Endothelial cell of umbilical vein (primary cell): ENCODE measurements at regions not wholly inside any gene's neighbourhood (a gene's known extent, or its start where the extent isn't known, plus 50 kb on each side); places are given as distances from the start of the nearest gene placed in this dataset.

Source experiments
- BruUV-seq: library from RNA; stranded (reverse); fragments of 400-500 nt; replicated peaks from 2 replicates; lab custom pipeline; 2021; lab: Mats Ljungman, UMichigan
- CTCF ChIA-PET: fragments of 300-600, 350-600 bp; sonication (Branson Sonifier 250); formaldehyde crosslinking; loops from one replicate; lab custom pipeline; 2021; ENCODE audit warnings: antibody characterized with exemption, inconsistent platforms; lab: Charles Lee
- POLR2A ChIA-PET: fragments of 300-600, 350-600 bp; sonication (Branson Sonifier 250); formaldehyde crosslinking; loops from one replicate; lab custom pipeline; 2021; ENCODE audit warnings: antibody characterized with exemption, inconsistent platforms; lab: Charles Lee
- DNase-seq: peaks from one replicate; pipeline ENCODE4 v3.0.0-alpha.2; 2011; ENCODE audit warnings: low read depth, low spot score
- FAIRE-seq: peaks from 2 replicates; lab custom pipeline; 2011; peaks lifted over from hg19 to GRCh38; lab: Jason Lieb, UNC
- H2AFZ ChIP-seq: 2 replicates; pipeline ENCODE4 v1.6.0; 2012; ENCODE audit warnings: low read depth, low read length, control low read depth, inconsistent platforms
- H3K27ac ChIP-seq: 2 replicates; pipeline ENCODE4 v1.5.1; 2011; ENCODE audit warnings: low read depth, mild to moderate bottlenecking, control low read depth, low read length, moderate library complexity; ENCODE audit not compliant: insufficient read depth
- H3K27me3 ChIP-seq, 2 experiments: 2 replicates each; pipeline versions ENCODE4 v1.6.0 to v1.6.1; 2011; ENCODE audit warnings: low read length in 2 of 2, mixed read lengths in 1 of 2; ENCODE audit not compliant: control insufficient read depth in 2 of 2, insufficient read depth in 2 of 2
- H3K36me3 ChIP-seq, 2 experiments: 2 replicates in 1 of 2; 3 replicates in 1 of 2; pipeline ENCODE4 v1.5.1; 2011; ENCODE audit warnings: low read length in 2 of 2, mild to moderate bottlenecking in 1 of 2, moderate library complexity in 1 of 2; ENCODE audit not compliant: control insufficient read depth in 2 of 2, insufficient read depth in 2 of 2; ENCODE audit errors: extremely low read depth in 1 of 2
- H3K4me1 ChIP-seq: 3 replicates; pipeline ENCODE4 v1.5.1; 2011; ENCODE audit warnings: mild to moderate bottlenecking, low read length; ENCODE audit not compliant: control insufficient read depth, insufficient read depth; ENCODE audit errors: extremely low read depth
- H3K4me2 ChIP-seq: 2 replicates; pipeline ENCODE4 v1.6.1; 2011; ENCODE audit warnings: low read length, control low read depth, mixed read lengths; ENCODE audit not compliant: insufficient read depth
- H3K4me3 ChIP-seq, 3 experiments: fragments of 200-600 bp in 1 of 3; sonication (generic), shearing (Covaris generic) in 1 of 3; replicated peaks in 1 of 3; 2 replicates each; pipeline ENCODE4 v1.5.1; 2011 to 2016; ENCODE audit warnings: control low read depth in 3 of 3, low read length in 3 of 3, mild to moderate bottlenecking in 2 of 3, inconsistent platforms in 1 of 3, low read depth in 1 of 3, moderate library complexity in 1 of 3; ENCODE audit not compliant: insufficient read depth in 1 of 3
- H3K79me2 ChIP-seq: 2 replicates; pipeline ENCODE4 v1.6.0; 2012; ENCODE audit warnings: low read length, inconsistent platforms; ENCODE audit not compliant: control insufficient read depth, insufficient read depth
- H3K9ac ChIP-seq: replicated peaks from 2 replicates; pipeline ENCODE3; 2011; ENCODE audit warnings: low read length, control low read depth; ENCODE audit not compliant: insufficient read depth; ENCODE audit errors: extremely low read depth
- H3K9me1 ChIP-seq: replicated peaks from 3 replicates; pipeline ENCODE4 v1.6.0; 2011; ENCODE audit warnings: mild to moderate bottlenecking, low read length; ENCODE audit not compliant: control insufficient read depth, insufficient read depth; ENCODE audit errors: extremely low read depth
- H3K9me3 ChIP-seq: replicated peaks from 2 replicates; pipeline ENCODE4 v1.5.1; 2012; ENCODE audit warnings: low read length, inconsistent platforms; ENCODE audit not compliant: control insufficient read depth, insufficient read depth
- H4K20me1 ChIP-seq: replicated peaks from 2 replicates; pipeline ENCODE3; 2011; ENCODE audit warnings: mild to moderate bottlenecking, low read length; ENCODE audit not compliant: control insufficient read depth, insufficient read depth; ENCODE audit errors: extremely low read depth
- EZH2 ChIP-seq: IDR thresholded peaks from 2 replicates; pipeline ENCODE4 v1.6.1; 2012; ENCODE audit warnings: borderline replicate concordance, low read depth, mild to moderate bottlenecking, moderate library complexity, low read length, inconsistent platforms; ENCODE audit not compliant: severe bottlenecking
- FOS ChIP-seq: IDR thresholded peaks from 2 replicates; pipeline ENCODE4 v1.6.1; 2011; ENCODE audit warnings: mild to moderate bottlenecking, low read length, moderate library complexity, borderline replicate concordance; ENCODE audit not compliant: insufficient read depth
- GATA2 ChIP-seq: IDR thresholded peaks from 2 replicates; pipeline ENCODE4 v1.7.0; 2011; ENCODE audit warnings: low read depth, mild to moderate bottlenecking, moderate library complexity, mixed read lengths, low read length; ENCODE audit not compliant: insufficient read length, insufficient read depth
- JUN ChIP-seq: IDR thresholded peaks from 2 replicates; pipeline ENCODE4 v1.6.1; 2011; ENCODE audit warnings: borderline replicate concordance, low read depth; ENCODE audit not compliant: insufficient read length, insufficient read depth
- MAX ChIP-seq: IDR thresholded peaks from 2 replicates; pipeline ENCODE4 v1.6.1; 2011; ENCODE audit not compliant: insufficient read depth, insufficient read length
- MYC ChIP-seq: IDR thresholded peaks from one replicate; pipeline ENCODE4 v1.6.1; 2011; ENCODE audit warnings: mild to moderate bottlenecking, low read depth, low read length
- POLR2A ChIP-seq: IDR thresholded peaks from 2 replicates; pipeline ENCODE4 v1.6.1; 2012; ENCODE audit warnings: low read depth, mild to moderate bottlenecking, control low read depth, low read length
- POLR2AphosphoS5 ChIP-seq: IDR thresholded peaks from 2 replicates; pipeline ENCODE4 v1.6.1; 2012; ENCODE audit warnings: low read depth, mild to moderate bottlenecking, control low read depth, low read length, moderate library complexity; ENCODE audit not compliant: insufficient read depth
- dilution Hi-C: fragments of 300-500 bp; cut with MboI; formaldehyde crosslinking; loops from one replicate; pipeline ENCODE4 v1.15.0; 2019; ENCODE audit warnings: low sequenced_read_pairs; ENCODE audit not compliant: extremely low pct_ligation_motif_present
- intact Hi-C: fragments of 100-400 bp; cut with micrococcal nuclease; formaldehyde crosslinking; loops from one replicate; pipeline ENCODE4 v1.10.0; 2022
- TF ChIP-seq, protein P1 (sequence below), 2 donors: IDR thresholded peaks; 1 replicate in 1 of 2; 2 replicates in 1 of 2; pipeline ENCODE4 v1.5.1; 2011; ENCODE audit warnings: low read length in 2 of 2, mild to moderate bottlenecking in 2 of 2, moderate library complexity in 2 of 2, control low read depth in 1 of 2, inconsistent platforms in 1 of 2, low read depth in 1 of 2; ENCODE audit not compliant: insufficient read depth in 1 of 2; ENCODE audit errors: extremely low read depth in 1 of 2

- H3K27ac ChIP-seq, result no peak overlapping the region
- no peak overlapping the region for H2AFZ ChIP-seq
- intact Hi-C loops (no loop called here), dilution Hi-C loops (no loop called here)
- POLR2A ChIA-PET, result no interaction called here
- no peaks in the 10 kb centered on the region for H3K9me1 ChIP-seq
- H3K4me2 ChIP-seq, result no peak overlapping the region
- DNase-seq (no peak), FAIRE-seq (peak; percentile 52)
- H3K9ac ChIP-seq, result no peak overlapping the region
- H3K4me3 ChIP-seq, result no peak overlapping the region
- H3K27me3 ChIP-seq, result peaks cover 10 to 16% of the 10 kb centered on the region in 2 experiments
- no peaks in the 10 kb centered on the region for H4K20me1 ChIP-seq
- TF ChIP-seq MYC (no peak), GATA2 (no peak), EZH2 (no peak), MAX (no peak)
- no peaks in the 10 kb centered on the region for H3K36me3 ChIP-seq
- CTCF ChIA-PET, result interaction anchor here (0.9 to 6.0 kb wide), 4 partner anchors 19 to 479 kb away, joined by 3 to 33 read pairs (median 3); no protein-coding TSS in a partner anchor
- H3K9me3 ChIP-seq, result no peaks in the 10 kb centered on the region
- H3K4me1 ChIP-seq, result no peaks in the 10 kb centered on the region
- no peaks in the 10 kb centered on the region for H3K79me2 ChIP-seq
- BruUV-seq, result no TSS peak
Observed at GRCh38 chr2:71778514-71778913, 325.2 kb downstream of the DYSF start.

DNA sequence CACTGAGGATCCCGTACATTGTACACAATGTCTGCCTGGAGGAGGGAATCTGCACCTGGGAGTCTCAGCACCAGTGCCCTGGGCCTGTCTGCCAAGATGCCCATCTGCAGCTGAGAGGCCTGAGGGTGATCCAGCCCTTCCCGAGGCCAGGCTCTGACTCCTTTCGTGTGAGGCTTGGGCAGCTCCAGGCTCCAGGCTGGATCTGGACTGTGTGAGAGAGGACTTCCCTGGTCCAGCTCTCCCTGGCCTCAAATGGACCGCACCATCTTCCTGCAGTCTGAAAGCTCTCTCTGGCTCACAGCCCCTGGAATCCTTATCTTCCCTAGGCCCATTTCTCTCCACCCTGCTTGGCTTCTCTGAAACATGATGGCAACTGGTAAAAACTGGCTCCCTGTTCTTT, 324.6 kb downstream of the DYSF start:
- H3K4me1 ChIP-seq, result no peaks in the 10 kb centered on the region
- H3K9me3 ChIP-seq, result no peaks in the 10 kb centered on the region
- FAIRE-seq (no peak), DNase-seq (no peak)
- H3K79me2 ChIP-seq, result no peaks in the 10 kb centered on the region
- ChIA-PET CTCF (interaction anchor here (0.9 to 6.0 kb wide), 3 partner anchors 20 to 228 kb away, joined by 3 to 33 read pairs (median 3); no protein-coding TSS in a partner anchor), POLR2A (no interaction called here)
- dilution Hi-C loops (no loop called here), intact Hi-C loops (no loop called here)
- no peak overlapping the region for H3K27ac ChIP-seq
- no peak for TF ChIP-seq EZH2
- no peak for TF ChIP-seq POLR2AphosphoS5
- no peak for TF ChIP-seq POLR2A
- no peak for TF ChIP-seq MYC
- no peak for TF ChIP-seq FOS
- no peak for TF ChIP-seq MAX
- TF ChIP-seq JUN, result no peak
- no peak for TF ChIP-seq GATA2
- TF ChIP-seq, protein P1, sequence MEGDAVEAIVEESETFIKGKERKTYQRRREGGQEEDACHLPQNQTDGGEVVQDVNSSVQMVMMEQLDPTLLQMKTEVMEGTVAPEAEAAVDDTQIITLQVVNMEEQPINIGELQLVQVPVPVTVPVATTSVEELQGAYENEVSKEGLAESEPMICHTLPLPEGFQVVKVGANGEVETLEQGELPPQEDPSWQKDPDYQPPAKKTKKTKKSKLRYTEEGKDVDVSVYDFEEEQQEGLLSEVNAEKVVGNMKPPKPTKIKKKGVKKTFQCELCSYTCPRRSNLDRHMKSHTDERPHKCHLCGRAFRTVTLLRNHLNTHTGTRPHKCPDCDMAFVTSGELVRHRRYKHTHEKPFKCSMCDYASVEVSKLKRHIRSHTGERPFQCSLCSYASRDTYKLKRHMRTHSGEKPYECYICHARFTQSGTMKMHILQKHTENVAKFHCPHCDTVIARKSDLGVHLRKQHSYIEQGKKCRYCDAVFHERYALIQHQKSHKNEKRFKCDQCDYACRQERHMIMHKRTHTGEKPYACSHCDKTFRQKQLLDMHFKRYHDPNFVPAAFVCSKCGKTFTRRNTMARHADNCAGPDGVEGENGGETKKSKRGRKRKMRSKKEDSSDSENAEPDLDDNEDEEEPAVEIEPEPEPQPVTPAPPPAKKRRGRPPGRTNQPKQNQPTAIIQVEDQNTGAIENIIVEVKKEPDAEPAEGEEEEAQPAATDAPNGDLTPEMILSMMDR (IDR thresholded peaks at IDR 0.05; ENCODE audit: extremely low read depth in 1 of 2, insufficient read depth in 1 of 2, low read depth in 1 of 2, low read length in 2 of 2), result no peak
- no peaks in the 10 kb centered on the region for H4K20me1 ChIP-seq
- no peaks in the 10 kb centered on the region for H3K36me3 ChIP-seq
- H3K9me1 ChIP-seq, result no peaks in the 10 kb centered on the region
- no peak overlapping the region for H3K9ac ChIP-seq
- H3K27me3 ChIP-seq, result peaks cover 10 to 16% of the 10 kb centered on the region in 2 experiments
- no peak overlapping the region for H2AFZ ChIP-seq
- H3K4me2 ChIP-seq, result no peak overlapping the region
- no peak overlapping the region for H3K4me3 ChIP-seq
- BruUV-seq, result no TSS peak
